ENCODE measurements at regions not wholly inside any gene's neighbourhood (a gene's known extent, or its start where the extent isn't known, plus 50 kb on each side); places are given as distances from the start of the nearest gene placed in this dataset.
"Not testable (repeated sequence)": the region's sequence is repeated elsewhere in the genome, so short reads cannot be mapped to it uniquely, and the experiment has no call there.

- no peak for DNase-seq
Measured at GRCh38 chr19:27718234-27718633, 1494.7 kb downstream of the UQCRFS1 start.

- no peak for DNase-seq
Measured at GRCh38 chr19:27717825-27718224, 1495.1 kb downstream of the UQCRFS1 start.

- DNase-seq = no peak
Measured at GRCh38 chr19:27716922-27717321, 1496.0 kb downstream of the UQCRFS1 start.

GRCh38 chr19:27714857-27715256 is 1498.1 kb downstream of the UQCRFS1 start:
- DNase-seq = no peak

GRCh38 chr19:27709496-27709895 is 1503.5 kb downstream of the UQCRFS1 start:
- no peak for DNase-seq

- not testable (repeated sequence) for DNase-seq
Measured at GRCh38 chr19:27708986-27709385, 1504.0 kb downstream of the UQCRFS1 start.

GRCh38 chr19:27707026-27707425 is 1505.9 kb downstream of the UQCRFS1 start:
- not testable (repeated sequence) for DNase-seq

GRCh38 chr19:27705896-27706295 is 1507.1 kb downstream of the UQCRFS1 start:
- no peak for DNase-seq

GRCh38 chr19:27694361-27695055 is 1518.4 kb downstream of the UQCRFS1 start:
- DNase-seq = no peak

- DNase-seq = no peak
Measured at GRCh38 chr19:27691991-27692390, 1521.0 kb downstream of the UQCRFS1 start.

GRCh38 chr19:27689734-27690241 is 1523.2 kb downstream of the UQCRFS1 start:
- DNase-seq = no peak

- DNase-seq = no peak
Measured at GRCh38 chr19:27684293-27684692, 1528.7 kb downstream of the UQCRFS1 start.

- DNase-seq = no peak
Measured at GRCh38 chr19:27681972-27682371, 1531.0 kb downstream of the UQCRFS1 start.

- DNase-seq = no peak
Measured at GRCh38 chr19:27679905-27680304, 1533.0 kb downstream of the UQCRFS1 start.

GRCh38 chr19:27679399-27679798 is 1533.6 kb downstream of the UQCRFS1 start:
- DNase-seq = no peak

GRCh38 chr19:27676877-27677276 is 1536.1 kb downstream of the UQCRFS1 start:
- no peak for DNase-seq

- DNase-seq = no peak
Measured at GRCh38 chr19:27676334-27676733, 1536.6 kb downstream of the UQCRFS1 start.

GRCh38 chr19:27675771-27676170 is 1537.2 kb downstream of the UQCRFS1 start:
- no peak for DNase-seq

GRCh38 chr19:27674701-27675100 is 1538.2 kb downstream of the UQCRFS1 start:
- DNase-seq = no peak

GRCh38 chr19:27673986-27674385 is 1539.0 kb downstream of the UQCRFS1 start:
- no peak for DNase-seq

- no peak for DNase-seq
Measured at GRCh38 chr19:27672309-27673047, 1540.5 kb downstream of the UQCRFS1 start.

- DNase-seq = no peak
Measured at GRCh38 chr19:27671876-27672275, 1541.1 kb downstream of the UQCRFS1 start.

- DNase-seq = no peak
Measured at GRCh38 chr19:27660428-27660827, 1552.5 kb downstream of the UQCRFS1 start.

Data from muscle of back (tissue), 3 donors.